ENCODE measurements at regions not wholly inside any gene's neighbourhood (a gene's known extent, or its start where the extent isn't known, plus 50 kb on each side); places are given as distances from the start of the nearest gene placed in this dataset.

DNA sequence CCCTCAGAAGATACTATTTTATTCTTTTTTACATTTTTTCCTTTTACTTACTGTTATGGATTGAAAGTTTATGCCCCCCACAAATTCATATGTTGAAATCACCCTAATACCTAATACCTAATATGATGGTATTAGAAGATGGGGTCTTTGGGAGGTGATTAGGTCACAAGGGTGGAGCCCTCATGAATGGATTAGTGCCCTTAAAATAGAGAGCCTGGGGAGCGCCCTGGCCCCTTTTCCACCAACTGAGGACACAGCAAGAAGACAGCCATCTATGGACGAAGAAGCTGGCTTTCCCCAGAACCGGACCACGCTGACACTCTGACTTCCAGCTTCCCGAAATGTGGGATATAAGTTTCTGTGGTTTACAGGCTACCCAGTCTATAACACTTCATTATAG lies 58.6 kb upstream of the FAT1 start:
- Histone ChIP-seq H3K36me3 (ENCODE audit: low read depth) (0 out of 2 replicates have a peak, but pooled peaks cover 4% of the 10 kb centered on the region), H3K27me3 (ENCODE audit: insufficient read depth, poor library complexity, severe bottlenecking) (no peaks in the 10 kb centered on the region), H3K9me3 (ENCODE audit: severe bottlenecking) (no peaks in the 10 kb centered on the region), H3K4me3 (ENCODE audit: severe bottlenecking) (no peak overlapping the region), H3K4me1 (ENCODE audit: insufficient read depth, poor library complexity, severe bottlenecking) (peaks cover 21% of the 10 kb centered on the region), H3K27ac (ENCODE audit: poor library complexity, severe bottlenecking) (peak overlapping the region; percentile 93)
- DNase-seq (ENCODE audit: low spot score) (no peak), ATAC-seq (ENCODE audit: low read depth) (no peak)
- TF ChIP-seq, protein P1, sequence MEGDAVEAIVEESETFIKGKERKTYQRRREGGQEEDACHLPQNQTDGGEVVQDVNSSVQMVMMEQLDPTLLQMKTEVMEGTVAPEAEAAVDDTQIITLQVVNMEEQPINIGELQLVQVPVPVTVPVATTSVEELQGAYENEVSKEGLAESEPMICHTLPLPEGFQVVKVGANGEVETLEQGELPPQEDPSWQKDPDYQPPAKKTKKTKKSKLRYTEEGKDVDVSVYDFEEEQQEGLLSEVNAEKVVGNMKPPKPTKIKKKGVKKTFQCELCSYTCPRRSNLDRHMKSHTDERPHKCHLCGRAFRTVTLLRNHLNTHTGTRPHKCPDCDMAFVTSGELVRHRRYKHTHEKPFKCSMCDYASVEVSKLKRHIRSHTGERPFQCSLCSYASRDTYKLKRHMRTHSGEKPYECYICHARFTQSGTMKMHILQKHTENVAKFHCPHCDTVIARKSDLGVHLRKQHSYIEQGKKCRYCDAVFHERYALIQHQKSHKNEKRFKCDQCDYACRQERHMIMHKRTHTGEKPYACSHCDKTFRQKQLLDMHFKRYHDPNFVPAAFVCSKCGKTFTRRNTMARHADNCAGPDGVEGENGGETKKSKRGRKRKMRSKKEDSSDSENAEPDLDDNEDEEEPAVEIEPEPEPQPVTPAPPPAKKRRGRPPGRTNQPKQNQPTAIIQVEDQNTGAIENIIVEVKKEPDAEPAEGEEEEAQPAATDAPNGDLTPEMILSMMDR (IDR thresholded peaks at IDR 0.05; ENCODE audit: poor library complexity, severe bottlenecking), result no peak

DNA sequence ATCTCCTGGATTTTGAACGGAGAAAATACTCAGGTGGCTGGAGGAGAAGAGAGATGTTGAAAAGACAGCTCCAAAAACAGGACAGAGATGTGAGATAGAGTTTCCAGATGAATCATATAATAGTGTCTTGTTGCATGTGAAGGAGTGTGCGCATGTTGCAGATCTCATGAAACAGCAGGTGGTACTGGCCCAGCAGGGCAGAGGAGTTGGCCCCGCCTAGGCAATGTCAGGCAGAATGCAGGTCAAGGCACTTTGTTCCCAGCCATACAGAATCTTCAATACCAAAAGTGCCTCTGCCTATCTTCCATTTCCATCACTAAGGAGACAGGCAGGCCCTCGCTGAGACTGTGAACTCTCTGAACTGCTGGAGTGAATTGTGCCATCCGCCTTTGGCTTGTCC lies 63.9 kb upstream of the FAT1 start:
- H3K4me3 ChIP-seq (ENCODE audit: severe bottlenecking), result no peak overlapping the region
- DNase-seq (ENCODE audit: low spot score) (no peak), ATAC-seq (ENCODE audit: low read depth) (no peak)
- no peaks in the 10 kb centered on the region for H3K36me3 ChIP-seq (ENCODE audit: low read depth)
- no peaks in the 10 kb centered on the region for H3K9me3 ChIP-seq (ENCODE audit: severe bottlenecking)
- H3K27me3 ChIP-seq (ENCODE audit: insufficient read depth, poor library complexity, severe bottlenecking), result no peaks in the 10 kb centered on the region
- TF ChIP-seq, protein P1 (IDR thresholded peaks at IDR 0.05; ENCODE audit: poor library complexity, severe bottlenecking), result no peak
- no peaks in the 10 kb centered on the region for H3K4me1 ChIP-seq (ENCODE audit: insufficient read depth, poor library complexity, severe bottlenecking)
- H3K27ac ChIP-seq (ENCODE audit: poor library complexity, severe bottlenecking), result no peak overlapping the region

DNA sequence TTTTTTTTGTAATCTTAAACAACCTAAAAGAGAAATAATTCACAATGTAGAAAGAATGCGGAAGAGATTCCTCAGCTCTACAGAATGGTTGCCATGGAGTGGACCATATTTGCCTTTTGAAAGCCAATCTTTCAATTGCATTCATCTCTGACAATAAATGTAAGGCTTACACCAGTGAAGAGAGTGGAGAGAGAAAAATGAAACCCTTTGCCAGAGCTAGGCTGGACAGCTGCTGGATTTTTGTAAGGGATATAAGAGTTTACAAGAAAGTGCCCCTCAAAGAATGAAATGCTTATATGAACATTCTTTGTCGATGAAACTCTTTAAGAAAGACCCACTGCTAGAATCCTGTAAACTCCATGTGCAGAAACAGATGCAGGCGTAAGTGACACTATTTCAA lies 66.0 kb upstream of the FAT1 start:
- ATAC-seq (ENCODE audit: low read depth) (no peak), DNase-seq (ENCODE audit: low spot score) (no peak)
- no peaks in the 10 kb centered on the region for H3K4me1 ChIP-seq (ENCODE audit: insufficient read depth, poor library complexity, severe bottlenecking)
- H3K9me3 ChIP-seq (ENCODE audit: severe bottlenecking), result no peaks in the 10 kb centered on the region
- H3K27me3 ChIP-seq (ENCODE audit: insufficient read depth, poor library complexity, severe bottlenecking), result no peaks in the 10 kb centered on the region
- H3K36me3 ChIP-seq (ENCODE audit: low read depth), result no peaks in the 10 kb centered on the region
- H3K27ac ChIP-seq (ENCODE audit: poor library complexity, severe bottlenecking), result no peak overlapping the region
- TF ChIP-seq, protein P1 (IDR thresholded peaks at IDR 0.05; ENCODE audit: poor library complexity, severe bottlenecking), result no peak
- no peak overlapping the region for H3K4me3 ChIP-seq (ENCODE audit: severe bottlenecking)

- no peak for ATAC-seq (ENCODE audit: low read depth)
- H3K4me3 ChIP-seq (ENCODE audit: severe bottlenecking), result no peak overlapping the region
- TF ChIP-seq, protein P1 (IDR thresholded peaks at IDR 0.05; ENCODE audit: poor library complexity, severe bottlenecking), result no peak
- no peak for DNase-seq (ENCODE audit: low spot score)
- no peaks in the 10 kb centered on the region for H3K36me3 ChIP-seq (ENCODE audit: low read depth)
- H3K9me3 ChIP-seq (ENCODE audit: severe bottlenecking), result no peaks in the 10 kb centered on the region
- H3K4me1 ChIP-seq (ENCODE audit: insufficient read depth, poor library complexity, severe bottlenecking), result no peaks in the 10 kb centered on the region
- no peak overlapping the region for H3K27ac ChIP-seq (ENCODE audit: poor library complexity, severe bottlenecking)
- no peaks in the 10 kb centered on the region for H3K27me3 ChIP-seq (ENCODE audit: insufficient read depth, poor library complexity, severe bottlenecking)
These were observed 67.0 kb upstream of the FAT1 start for GRCh38 chr4:186790630-186791029.

DNA sequence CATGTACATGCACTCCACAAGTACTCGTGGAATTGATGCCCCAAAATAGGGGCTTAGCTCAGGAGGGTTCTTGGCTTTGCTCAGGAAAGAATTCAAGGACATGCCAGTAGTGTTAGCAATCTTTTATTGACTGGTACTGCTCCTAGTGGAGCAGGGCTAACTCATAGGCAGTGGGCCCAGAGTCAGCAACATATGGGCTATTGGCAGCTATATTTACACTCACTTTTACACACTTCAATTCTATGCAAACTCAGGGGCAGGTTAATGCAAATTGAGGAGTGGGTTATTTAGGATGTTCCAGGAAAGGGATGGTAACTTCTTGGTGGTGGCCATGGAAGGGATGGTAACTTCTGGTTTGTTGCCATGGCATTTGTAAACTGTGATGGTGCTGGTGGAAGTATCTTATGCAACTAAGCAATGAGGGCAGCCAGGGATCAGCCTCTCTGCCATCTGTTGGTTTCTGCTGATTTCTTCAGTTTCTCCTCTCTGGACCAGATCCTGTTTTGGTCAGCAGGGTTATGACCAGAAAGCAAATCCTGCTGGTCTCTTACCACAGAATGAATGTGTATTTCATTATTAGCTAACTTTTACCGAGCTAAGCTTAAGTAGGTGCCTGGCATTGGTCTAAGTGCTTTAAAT lies 69.2 kb upstream of the FAT1 start:
- Histone ChIP-seq H3K36me3 (ENCODE audit: low read depth) (no peaks in the 10 kb centered on the region), H3K27ac (ENCODE audit: poor library complexity, severe bottlenecking) (no peak overlapping the region), H3K9me3 (ENCODE audit: severe bottlenecking) (no peaks in the 10 kb centered on the region), H3K4me3 (ENCODE audit: severe bottlenecking) (no peak overlapping the region), H3K4me1 (ENCODE audit: insufficient read depth, poor library complexity, severe bottlenecking) (no peaks in the 10 kb centered on the region), H3K27me3 (ENCODE audit: insufficient read depth, poor library complexity, severe bottlenecking) (no peaks in the 10 kb centered on the region)
- ATAC-seq (ENCODE audit: low read depth) (no peak; the same call in 2 of the 3 replicates), DNase-seq (ENCODE audit: low spot score) (no peak)
- TF ChIP-seq, protein P1 (IDR thresholded peaks at IDR 0.05; ENCODE audit: poor library complexity, severe bottlenecking), result no peak

Data from RWPE2 (cell line).